K562 (cell line): ENCODE measurements at regions not wholly inside any gene's neighbourhood (a gene's known extent, or its start where the extent isn't known, plus 50 kb on each side); places are given as distances from the start of the nearest gene placed in this dataset.

Experiments
- ATAC-seq: fragments of 200-7000 bp; cut with Tn5 transposase; 3 replicates; pipeline ENCODE4 v1.9.1; 2020; ENCODE audit warnings: moderate library complexity
- BruUV-seq: library from RNA; stranded (reverse); fragments of 400-500 nt; replicated peaks from 2 replicates; lab custom pipeline; 2021; lab: Mats Ljungman, UMichigan
- CTCF ChIA-PET: fragments of 300-600 bp; formaldehyde crosslinking; extraction: SDS; loops from one replicate; lab custom pipeline; 2021; ENCODE audit warnings: low intra/inter-chr PET ratio; lab: Yijun Ruan, JAX
- POLR2A ChIA-PET: fragments of 300-600, 350-650 bp; sonication (Branson Sonifier 250); formaldehyde crosslinking; extraction: SDS; loops from one replicate; lab custom pipeline; 2021; ENCODE audit warnings: antibody characterized with exemption, inconsistent platforms; lab: Yijun Ruan, JAX
- DNase-seq, 4 experiments: peaks; one replicate each; pipeline versions ENCODE4 v3.0.0 to v3.0.0-alpha.2; 2011 to 2018; ENCODE audit warnings: low spot score in 3 of 4, mixed read lengths in 3 of 4; ENCODE audit errors: extremely low read depth in 1 of 4
- FAIRE-seq: peaks from 2 replicates; lab custom pipeline; 2011; peaks lifted over from hg19 to GRCh38; lab: Jason Lieb, UNC
- H2AFZ ChIP-seq: 2 replicates; pipeline ENCODE4 v1.6.0; 2011; ENCODE audit warnings: low read depth, low read length, control low read depth, inconsistent platforms
- H3K27ac ChIP-seq: fragments of 200-600 bp; 3 replicates; pipeline ENCODE4 v1.8.0; 2011; ENCODE audit warnings: low read depth, mild to moderate bottlenecking, control low read depth, inconsistent platforms, low read length, moderate library complexity, mixed read lengths; ENCODE audit errors: extremely low read depth
- H3K27me3 ChIP-seq, 2 experiments: fragments of 300-600 bp in 1 of 2; 2 replicates in 1 of 2; 3 replicates in 1 of 2; pipeline versions ENCODE4 v1.6.0 to v1.8.0; 2011; ENCODE audit warnings: inconsistent platforms in 2 of 2, low read length in 2 of 2, mild to moderate bottlenecking in 1 of 2, mixed read lengths in 1 of 2, moderate library complexity in 1 of 2; ENCODE audit not compliant: control insufficient read depth in 2 of 2, insufficient read depth in 2 of 2
- H3K36me3 ChIP-seq: fragments of 300-600 bp; 3 replicates; pipeline ENCODE4 v1.8.0; 2011; ENCODE audit warnings: mild to moderate bottlenecking, low read length, inconsistent platforms; ENCODE audit not compliant: control insufficient read depth, insufficient read depth
- H3K4me1 ChIP-seq, 2 experiments: fragments of 200-600 bp in 1 of 2; replicated peaks in 1 of 2; 2 replicates in 1 of 2; 3 replicates in 1 of 2; pipeline versions ENCODE4 v1.5.1 to v1.8.0; 2011; ENCODE audit warnings: inconsistent platforms in 2 of 2, low read length in 2 of 2, mild to moderate bottlenecking in 1 of 2, mixed read lengths in 1 of 2, moderate library complexity in 1 of 2; ENCODE audit not compliant: control insufficient read depth in 2 of 2, insufficient read depth in 2 of 2
- H3K4me2 ChIP-seq: 2 replicates; pipeline ENCODE4 v1.6.1; 2011; ENCODE audit warnings: low read length, control low read depth, inconsistent platforms, mixed read lengths; ENCODE audit not compliant: insufficient read depth
- H3K4me3 ChIP-seq: fragments of 200-600 bp; sonication (generic), shearing (Covaris generic); 2 replicates; pipeline ENCODE4 v1.5.1; 2016; ENCODE audit warnings: control low read depth, inconsistent platforms
- H3K79me2 ChIP-seq: fragments of 200-600 bp; 3 replicates; pipeline ENCODE4 v1.8.0; 2011; ENCODE audit warnings: low read length, inconsistent platforms; ENCODE audit not compliant: control insufficient read depth, insufficient read depth
- H3K9ac ChIP-seq, 2 experiments: 2 replicates each; pipeline versions ENCODE4 v1.6.0 to v1.6.1; 2011; ENCODE audit warnings: low read depth in 2 of 2, low read length in 2 of 2, control low read depth in 1 of 2, inconsistent platforms in 1 of 2, mild to moderate bottlenecking in 1 of 2, mixed read lengths in 1 of 2; ENCODE audit not compliant: insufficient read depth in 1 of 2
- H3K9me1 ChIP-seq: one replicate; pipeline ENCODE4 v1.6.0; 2011; ENCODE audit warnings: inconsistent platforms, mild to moderate bottlenecking, low read length, moderate library complexity; ENCODE audit not compliant: control insufficient read depth, insufficient read depth
- H3K9me3 ChIP-seq: replicated peaks from 2 replicates; pipeline ENCODE4 v1.5.1; 2011; ENCODE audit warnings: low read depth, low read length, inconsistent platforms; ENCODE audit not compliant: control insufficient read depth, insufficient read depth
- H4K20me1 ChIP-seq: replicated peaks from 2 replicates; pipeline ENCODE4 v1.6.1; 2011; ENCODE audit warnings: low read length, inconsistent platforms, mixed read lengths; ENCODE audit not compliant: control insufficient read depth, insufficient read depth
- CHD7 ChIP-seq: fragments of 200-600 bp; sonication (generic); IDR thresholded peaks from one replicate; pipeline ENCODE4 v1.6.1; 2012; ENCODE audit warnings: mild to moderate bottlenecking, low read depth, low read length, inconsistent platforms
- CREBBP ChIP-seq: IDR thresholded peaks from one replicate; pipeline ENCODE4 v1.6.1; 2012; ENCODE audit warnings: low read depth, mild to moderate bottlenecking, control low read depth, inconsistent platforms, low read length
- FOXK1 ChIP-seq: sonication (generic); formaldehyde crosslinking; IDR thresholded peaks from 2 replicates; pipeline ENCODE4 v1.8.0; 2022; ENCODE audit warnings: missing genetic modification reagents, mild to moderate bottlenecking, borderline replicate concordance
- FOXK2 ChIP-seq, 2 experiments: fragments of 450-650 bp; IDR thresholded peaks in 1 of 2; conservative IDR thresholded peaks in 1 of 2; 2 replicates each; pipeline ENCODE4 v1.6.1; 2016; ENCODE audit warnings: low read depth in 2 of 2, mild to moderate bottlenecking in 1 of 2
- IFI16 ChIP-seq: fragments of 250-450 bp; sonication (Bioruptor Pico); IDR thresholded peaks from 2 replicates; pipeline ENCODE4 v2.1.2; 2022; ENCODE audit warnings: mild to moderate bottlenecking, inconsistent platforms
- IRF9 ChIP-seq: fragments of 450-650 bp; IDR thresholded peaks from 2 replicates; pipeline ENCODE4 v1.6.1; 2016; ENCODE audit warnings: missing biosample characterization, missing genetic modification characterization
- KLF13 ChIP-seq: fragments of 450-650 bp; IDR thresholded peaks from 2 replicates; pipeline ENCODE4 v1.6.1; 2016; ENCODE audit warnings: missing genetic modification characterization, low read depth, mild to moderate bottlenecking, missing compliant biosample characterization, moderate library complexity, borderline replicate concordance
- MAFF ChIP-seq: IDR thresholded peaks from 2 replicates; pipeline ENCODE4 v1.6.1; 2012; ENCODE audit warnings: low read length, improper control_type of control experiment
- MAFK ChIP-seq: IDR thresholded peaks from 2 replicates; pipeline ENCODE4 v1.6.1; 2011; ENCODE audit warnings: low read length, improper control_type of control experiment
- TEAD4 ChIP-seq, 2 experiments: sonication (generic) in 1 of 2; formaldehyde crosslinking in 1 of 2; IDR thresholded peaks; 2 replicates each; pipeline versions ENCODE4 v1.6.1 to v1.8.0; 2012 to 2022; ENCODE audit warnings: borderline replicate concordance in 1 of 2, inconsistent platforms in 1 of 2, low read length in 1 of 2, mild to moderate bottlenecking in 1 of 2, missing genetic modification reagents in 1 of 2
- ZNF316 ChIP-seq: fragments of 450-650 bp; IDR thresholded peaks from 2 replicates; pipeline ENCODE4 v1.6.1; 2016
- WGBS: fragments of 100-300 bp; shearing (Covaris generic); methylation state at CpG from one replicate; pipeline ENCODE4 v1.1.6; 2016; ENCODE audit warnings: low coverage, mixed read lengths; ENCODE audit not compliant: insufficient coverage; ENCODE audit errors: missing lambda C conversion rate; 5-methylcytosine and 5-hydroxymethylcytosine counted together
- in situ Hi-C: fragments of 300-500 bp; cut with MboI; formaldehyde crosslinking; loops from 4 replicates; pipeline ENCODE4 v1.15.0; 2018; ENCODE audit warnings: inconsistent platforms, mixed read lengths
- intact Hi-C: fragments of 100-400 bp; cut with micrococcal nuclease; formaldehyde crosslinking; loops from 2 replicates; pipeline ENCODE4 v1.14.2; 2022

- no peaks in the 10 kb centered on the region for H3K9me1 ChIP-seq
- TF ChIP-seq IFI16 (CRISPR knock-in tag) (no peak), TEAD4 (IDR thresholded peaks at IDR 0.05; ENCODE audit: low read length) (no peak), TEAD4 (CRISPR knock-in tag; IDR thresholded peaks at IDR 0.05; ENCODE audit: borderline replicate concordance) (no peak), FOXK2 (conservative IDR thresholded peaks at IDR 0.05 in 1 of 2, IDR thresholded peaks at IDR 0.05 in 1 of 2; ENCODE audit: low read depth in 2 of 2) (no peak), IRF9 (no peak), KLF13 (no peak), CHD7 (no peak), MAFF (peak; percentile 71), ZNF316 (0 out of 2 replicates have a peak, but pooled peaks have one; percentile 5), FOXK1 (CRISPR knock-in tag) (no peak), CREBBP (no peak), MAFK (peak; percentile 76)
Observed at GRCh38 chr2:77922567-77922966, 400.4 kb upstream of the LRRTM4 start.

More at GRCh38 chr2:77922567-77922966, 400.4 kb upstream of the LRRTM4 start:
- Histone ChIP-seq H2AFZ (no peak overlapping the region), H3K27me3 (no peaks in the 10 kb centered on the region), H3K9me3 (no peaks in the 10 kb centered on the region), H3K4me1 (no peaks in the 10 kb centered on the region), H3K79me2 (no peaks in the 10 kb centered on the region), H3K27ac (no peak overlapping the region), H3K4me3 (no peak overlapping the region), H3K36me3 (no peaks in the 10 kb centered on the region), H4K20me1 (no peaks in the 10 kb centered on the region), H3K4me2 (no peak overlapping the region), H3K9ac (no peak overlapping the region)
- intact Hi-C loops, result no loop called here
- ATAC-seq (no peak), FAIRE-seq (no peak), DNase-seq (no peak)
- POLR2A ChIA-PET, result no interaction called here
- no TSS peak for BruUV-seq
- CTCF ChIA-PET, result no interaction called here
- WGBS, result 0% methylated on average over 1 of the region's 1 CpG
- in situ Hi-C loops, result no loop called here
